EH (cell line): ENCODE measurements at regions not wholly inside any gene's neighbourhood (a gene's known extent, or its start where the extent isn't known, plus 50 kb on each side); places are given as distances from the start of the nearest gene placed in this dataset.

Experiments used
- DNase-seq: peaks from one replicate; pipeline ENCODE4 v3.0.0-alpha.2; 2015; ENCODE audit warnings: low read depth

- DNase-seq: no peak
These were observed 2402.8 kb downstream of the TP53TG3F start for GRCh38 chr16:35862242-35862641.

GRCh38 chr16:35868630-35869029 lies 2409.2 kb downstream of the TP53TG3F start:
- no peak for DNase-seq

GRCh38 chr16:35873472-35873871 lies 2414.1 kb downstream of the TP53TG3F start:
- no peak for DNase-seq

- no peak for DNase-seq
These were observed 2422.2 kb downstream of the TP53TG3F start for GRCh38 chr16:35881654-35882053.

- no peak for DNase-seq
These were observed 2447.0 kb downstream of the TP53TG3F start for GRCh38 chr16:35906440-35906839.

DNA sequence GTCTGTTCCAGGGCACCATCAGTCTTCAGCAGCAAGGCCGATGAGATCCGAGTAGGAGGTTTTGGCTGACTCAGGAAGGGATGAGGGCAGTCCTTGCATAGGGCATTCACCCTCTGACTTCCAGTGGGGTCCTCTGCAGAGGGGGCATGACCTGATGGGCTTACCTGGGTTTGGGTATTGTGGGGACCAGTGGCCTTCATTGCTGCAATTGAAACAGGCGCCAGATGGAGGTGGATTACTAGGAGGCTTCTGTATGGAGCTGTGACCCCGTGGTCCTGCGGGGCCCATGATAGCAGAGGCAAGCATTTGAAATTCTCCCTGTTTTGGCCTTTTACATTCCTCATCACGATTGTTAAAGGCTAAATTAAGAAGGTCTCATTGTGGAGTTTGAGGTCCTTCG lies 2448.7 kb downstream of the TP53TG3F start:
- DNase-seq: no peak

DNA sequence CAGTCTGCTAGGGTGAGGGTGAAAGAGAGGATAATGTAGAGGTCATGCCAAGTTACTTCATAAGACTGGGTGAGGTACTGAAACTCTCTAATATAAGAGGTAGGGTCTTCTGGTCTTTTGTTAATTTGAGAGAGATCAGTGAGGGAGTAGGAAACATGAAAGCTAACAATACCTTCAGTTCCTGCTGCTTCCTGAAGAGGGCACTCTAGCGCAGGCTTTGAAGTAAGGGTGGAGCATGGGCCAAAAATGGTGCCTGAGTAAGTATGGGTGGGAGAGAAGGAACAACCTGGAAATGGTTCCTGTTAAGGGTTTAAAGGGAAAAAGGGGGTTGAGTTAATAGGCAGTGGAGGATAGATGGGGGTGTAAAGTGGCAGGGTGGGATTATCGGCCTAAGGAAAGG lies 2449.5 kb downstream of the TP53TG3F start:
- no peak for DNase-seq

- no peak for DNase-seq
These were observed 2450.0 kb downstream of the TP53TG3F start for GRCh38 chr16:35909351-35909954.

DNA sequence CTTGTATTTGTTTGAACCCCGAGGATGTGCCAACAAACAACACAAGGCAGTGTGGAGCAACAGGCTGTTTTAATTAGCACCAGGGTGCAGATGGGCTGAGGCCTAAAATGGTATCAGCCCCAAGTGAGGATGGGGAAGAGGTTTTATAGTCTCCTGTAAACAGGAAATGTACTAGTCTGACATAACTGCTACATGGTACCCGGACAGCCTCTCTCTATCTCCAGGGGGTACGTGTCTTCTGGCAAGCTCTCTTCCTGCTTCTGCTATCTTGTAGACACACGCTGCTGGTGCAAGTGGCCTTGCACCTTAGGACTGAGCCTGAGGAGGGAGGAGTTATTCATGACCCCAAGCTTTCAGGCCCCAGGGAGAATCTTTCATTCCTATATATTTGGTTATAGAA lies 2451.0 kb downstream of the TP53TG3F start:
- no peak for DNase-seq

GRCh38 chr16:35911899-35912298 lies 2452.5 kb downstream of the TP53TG3F start:
- DNase-seq: no peak

DNA sequence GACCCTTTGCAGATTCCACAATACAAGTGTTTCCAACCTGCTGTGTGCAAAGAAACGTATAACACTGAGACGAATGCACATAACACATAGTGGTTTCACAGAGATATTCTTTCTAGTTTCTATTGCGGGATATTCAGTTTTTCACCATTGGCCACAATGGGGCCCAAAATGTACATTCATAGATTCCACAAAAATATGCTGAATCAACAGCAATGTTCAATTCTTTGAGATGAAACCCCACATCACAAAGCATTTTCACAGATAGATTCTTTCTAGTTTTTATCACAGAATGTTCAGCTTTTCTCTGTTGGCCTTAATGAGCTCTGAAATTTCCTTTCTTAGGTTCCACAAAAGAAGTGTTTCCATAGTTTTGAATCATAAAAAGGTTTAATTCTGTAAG lies 2472.3 kb downstream of the TP53TG3F start:
- DNase-seq: no peak
